ENCODE measurements at regions not wholly inside any gene's neighbourhood (a gene's known extent, or its start where the extent isn't known, plus 50 kb on each side); places are given as distances from the start of the nearest gene placed in this dataset.
"Not testable (repeated sequence)": the region's sequence is repeated elsewhere in the genome, so short reads cannot be mapped to it uniquely, and the experiment has no call there.

DNA sequence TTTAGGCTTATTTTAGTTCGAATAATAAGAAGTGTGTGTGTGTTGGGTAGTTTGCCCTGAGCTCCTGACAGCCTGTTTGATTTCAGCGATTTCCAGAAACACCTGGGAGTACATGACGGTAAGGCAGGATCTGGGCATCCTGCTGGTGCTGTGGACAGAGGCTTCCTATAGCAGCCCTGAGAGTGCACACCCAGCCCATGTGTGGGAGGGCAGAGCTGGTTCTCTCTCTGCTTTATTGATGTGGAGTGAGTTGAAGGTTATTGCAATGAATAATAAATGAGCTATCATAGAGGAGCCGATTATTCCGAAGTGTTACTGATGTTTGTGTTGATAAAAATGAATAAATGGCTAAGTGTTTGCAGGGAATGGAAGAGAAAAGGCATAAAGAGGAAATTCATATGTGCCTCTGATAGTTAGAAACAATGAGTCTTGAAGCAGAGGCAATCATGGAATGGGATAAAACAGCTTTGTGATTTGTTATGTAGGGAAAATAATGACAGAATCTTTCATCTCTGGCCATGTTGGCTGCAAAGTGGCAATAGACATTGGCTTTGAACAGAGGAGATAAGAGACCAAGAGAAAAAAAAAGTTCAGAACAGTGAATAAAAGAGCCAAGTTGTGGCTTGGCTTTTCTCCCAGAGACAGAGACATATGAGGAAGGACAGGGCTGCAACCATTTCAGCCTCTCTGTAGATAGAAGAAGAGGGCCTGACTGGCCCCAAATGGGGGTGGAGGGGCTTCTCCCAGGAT is 166.2 kb upstream of the CHD6 start:
- no peak for DNase-seq (ENCODE audit: low spot score)

DNA sequence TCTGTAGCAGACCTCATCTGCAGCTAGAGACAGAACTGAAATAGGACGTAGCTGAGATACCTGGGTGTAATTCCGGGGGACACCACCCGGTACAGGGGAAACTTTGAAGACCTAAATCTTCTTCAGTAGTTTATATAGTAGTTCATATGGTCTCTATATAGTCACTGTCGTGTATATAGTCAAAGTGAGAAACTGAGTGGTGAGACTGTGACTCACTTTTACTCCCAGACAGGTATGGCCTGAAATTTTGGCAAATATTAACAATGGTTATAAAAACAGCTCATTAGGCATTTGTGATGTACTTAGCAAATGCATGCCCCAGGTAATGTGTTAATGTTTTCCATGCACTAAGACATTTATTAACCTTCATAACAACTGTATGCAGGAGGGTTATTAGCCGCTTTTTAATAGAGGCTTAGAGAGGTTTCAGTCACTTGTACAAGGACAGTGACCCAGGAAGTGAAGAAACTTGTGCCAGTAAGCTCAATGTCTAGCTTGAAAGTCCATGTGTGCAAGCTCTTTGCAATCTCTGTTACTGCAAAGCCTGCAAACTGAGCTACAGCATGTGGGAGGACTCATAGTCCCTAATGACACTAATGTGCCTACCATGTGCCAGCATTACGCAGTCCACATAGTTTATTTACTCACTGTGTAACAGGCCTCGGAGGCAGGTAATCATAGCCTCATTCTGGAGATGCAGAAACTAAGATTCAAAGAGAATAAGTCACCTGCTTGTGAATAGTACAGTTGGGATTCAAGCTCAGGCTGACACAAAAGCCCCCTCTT is 165.4 kb upstream of the CHD6 start:
- DNase-seq (ENCODE audit: low spot score): no peak

- no peak for DNase-seq (ENCODE audit: low spot score)
These were observed 164.7 kb upstream of the CHD6 start for GRCh38 chr20:41782730-41783406.

DNA sequence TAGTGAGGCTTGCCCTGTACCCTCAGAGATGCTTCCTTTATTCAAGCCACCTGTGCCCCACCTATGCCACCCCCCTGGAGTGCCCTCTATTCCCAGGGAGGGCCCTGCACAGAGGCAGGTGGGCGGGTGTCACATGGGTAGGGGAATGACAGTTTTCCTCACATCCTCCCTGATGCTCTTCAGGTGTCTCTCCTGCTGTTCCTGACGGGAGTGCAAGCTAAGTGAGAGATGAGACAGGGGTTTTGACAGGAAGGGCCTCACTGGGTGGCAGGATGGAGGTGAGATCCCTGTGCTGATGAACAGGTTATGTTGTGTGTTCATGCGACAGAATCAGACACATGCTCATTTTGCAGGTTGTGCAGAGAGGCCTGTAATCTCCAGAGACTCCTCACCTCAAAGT is 164.1 kb upstream of the CHD6 start:
- DNase-seq (ENCODE audit: low spot score): no peak

DNA sequence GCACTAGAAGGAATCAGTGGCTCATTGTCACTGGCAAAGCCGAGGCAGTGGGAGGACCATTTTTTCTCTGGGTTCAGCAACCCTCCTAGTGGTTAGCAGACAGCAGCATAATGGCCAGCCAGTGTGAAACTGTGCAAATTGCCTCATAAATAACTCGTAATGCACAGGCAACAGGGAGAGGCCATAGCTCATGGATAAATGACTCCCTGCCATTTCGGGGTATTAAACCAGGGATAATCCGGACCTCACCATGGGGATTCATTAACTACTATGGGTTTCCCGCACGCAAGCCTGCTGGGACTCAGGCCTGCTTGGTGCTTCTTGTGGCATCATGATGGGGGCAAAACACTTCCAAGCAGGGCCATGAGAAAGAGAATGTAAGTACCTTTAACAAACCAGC is 158.2 kb upstream of the CHD6 start:
- no peak for DNase-seq (ENCODE audit: low spot score)

DNA sequence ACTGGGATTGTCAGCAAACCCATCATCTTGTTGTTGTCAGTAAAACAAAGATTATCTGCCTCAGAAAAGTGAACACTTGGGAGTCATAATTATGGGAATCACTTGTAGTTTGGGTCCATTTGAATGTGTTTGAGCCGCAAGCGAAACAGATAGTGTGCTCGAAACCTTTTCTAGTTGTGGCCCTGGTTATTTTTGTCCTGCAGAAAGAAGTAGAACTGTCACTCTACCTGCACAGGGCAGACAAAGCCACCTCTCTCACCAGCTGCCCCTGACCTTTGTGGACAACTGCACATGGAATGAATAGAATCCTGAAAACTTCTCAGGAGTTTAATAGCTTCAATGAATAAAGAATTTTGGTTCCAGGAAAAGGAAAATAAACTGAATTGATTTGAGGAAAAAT is 156.1 kb upstream of the CHD6 start:
- no peak for DNase-seq (ENCODE audit: low spot score)

- DNase-seq (ENCODE audit: low spot score): no peak
These were observed 152.8 kb upstream of the CHD6 start for GRCh38 chr20:41770965-41771364.

DNA sequence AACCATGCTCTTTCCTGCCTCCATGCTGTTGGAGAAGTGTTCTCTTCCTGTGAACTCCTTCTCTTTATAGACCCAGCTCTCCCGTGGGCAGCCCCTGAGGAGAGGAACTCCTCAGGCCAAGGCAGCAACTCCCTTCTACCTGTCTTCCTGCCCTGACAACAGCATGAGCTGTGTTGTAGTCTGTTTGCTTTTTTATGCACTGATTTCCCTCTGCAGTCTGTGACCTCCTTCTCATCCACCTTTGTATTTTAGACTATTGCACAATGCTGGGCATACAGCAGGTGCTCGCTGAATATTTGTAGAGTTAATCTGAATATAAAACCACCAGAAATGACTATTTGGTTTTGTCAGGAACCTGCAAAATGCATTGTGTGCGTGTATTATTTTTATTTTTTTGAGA is 152.2 kb upstream of the CHD6 start:
- DNase-seq (ENCODE audit: low spot score): no peak

- DNase-seq (ENCODE audit: low spot score): no peak
These were observed 151.4 kb upstream of the CHD6 start for GRCh38 chr20:41769592-41770018.

DNA sequence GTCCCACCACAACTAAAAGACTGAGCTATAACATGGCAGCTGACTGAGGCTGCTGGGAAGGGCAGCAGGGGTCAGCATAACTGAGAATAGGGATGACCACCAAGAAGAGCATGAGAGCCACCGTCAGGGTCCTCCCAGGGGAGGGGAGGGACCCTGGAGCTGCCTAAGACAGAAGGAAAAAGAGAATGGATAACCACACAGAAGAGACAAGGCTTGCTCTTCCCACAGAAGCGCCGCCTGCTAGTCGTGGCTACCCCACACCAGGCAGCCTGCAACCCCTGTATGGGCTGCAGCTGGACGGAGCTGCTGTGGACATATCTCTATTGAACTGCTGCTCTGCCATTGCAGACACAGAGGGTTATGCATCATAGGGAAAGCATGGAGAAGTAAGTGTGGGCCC is 132.0 kb upstream of the CHD6 start:
- no peak for DNase-seq (ENCODE audit: low spot score)

- no peak for DNase-seq (ENCODE audit: low spot score)
These were observed 130.8 kb upstream of the CHD6 start for GRCh38 chr20:41748756-41749582.

DNA sequence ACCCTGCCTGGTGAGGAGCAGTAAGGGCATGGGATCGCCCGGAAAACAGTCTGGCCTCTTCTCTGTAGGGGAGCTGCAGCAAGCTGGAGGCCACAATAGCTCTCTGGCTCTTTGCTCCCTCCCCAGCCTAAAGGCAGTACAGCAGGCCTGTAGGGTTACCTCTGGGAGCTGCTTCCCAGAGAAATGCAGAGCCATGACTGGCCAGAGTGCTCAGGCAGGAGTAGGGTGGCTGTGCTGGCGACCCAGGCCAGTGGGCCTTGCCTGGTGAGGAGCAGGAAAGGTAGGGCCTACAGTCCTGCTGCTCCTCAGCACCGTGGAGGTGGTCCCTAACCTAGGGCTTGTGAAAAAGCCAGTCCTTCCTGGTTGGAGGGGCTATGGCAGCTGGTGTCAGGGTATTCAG is 129.9 kb upstream of the CHD6 start:
- no peak for DNase-seq (ENCODE audit: low spot score)

- DNase-seq (ENCODE audit: low spot score): no peak
These were observed 129.0 kb upstream of the CHD6 start for GRCh38 chr20:41747226-41747625.

DNA sequence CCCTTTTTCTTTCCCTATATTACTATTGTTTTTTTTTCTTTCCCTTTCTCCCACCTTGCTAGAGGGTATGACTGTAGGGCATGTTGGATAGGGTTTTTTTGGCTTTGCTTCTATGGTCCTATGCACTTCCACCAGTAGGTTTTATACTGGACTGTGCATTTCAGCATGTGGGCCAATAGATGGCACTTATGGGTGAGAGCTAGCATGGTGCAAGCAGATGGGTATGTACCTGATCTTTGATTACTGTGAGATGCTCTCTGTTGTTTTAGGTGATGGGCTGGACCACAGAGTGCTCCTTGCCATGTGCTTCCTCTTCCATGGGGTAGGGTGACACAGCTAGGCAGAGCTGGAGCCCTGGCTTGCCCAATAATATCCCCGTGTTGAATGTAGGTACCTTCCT is 128.5 kb upstream of the CHD6 start:
- DNase-seq (ENCODE audit: low spot score): no peak

GRCh38 chr20:41738604-41739206 is 120.5 kb upstream of the CHD6 start:
- DNase-seq (ENCODE audit: low spot score): peak; percentile 57

GRCh38 chr20:41735949-41736348 is 117.8 kb upstream of the CHD6 start:
- DNase-seq (ENCODE audit: low spot score): no peak

- peak; percentile 68 for DNase-seq (ENCODE audit: low spot score)
These were observed 116.3 kb upstream of the CHD6 start for GRCh38 chr20:41734506-41734945.

- no peak for DNase-seq (ENCODE audit: low spot score)
These were observed 115.0 kb upstream of the CHD6 start for GRCh38 chr20:41733151-41733550.

DNA sequence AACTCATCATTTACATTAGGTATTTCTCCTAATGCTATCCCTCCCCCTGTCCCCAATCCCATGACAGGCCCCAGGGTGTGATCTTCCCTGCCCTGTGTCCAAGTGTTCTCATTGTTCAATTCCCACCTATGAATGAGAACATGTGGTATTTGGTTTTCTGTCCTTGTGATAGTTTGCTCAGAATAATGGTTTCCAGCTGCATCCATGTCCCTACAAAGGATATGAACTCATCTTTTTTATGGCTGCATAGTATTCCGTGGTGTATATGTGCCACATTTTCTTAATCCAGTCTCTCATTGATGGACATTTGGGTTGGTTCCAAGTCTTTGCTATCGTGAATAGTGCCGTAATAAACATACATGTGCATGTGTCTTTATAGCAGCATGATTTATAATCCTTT is 113.0 kb upstream of the CHD6 start:
- DNase-seq (ENCODE audit: low spot score): not testable (repeated sequence)

GRCh38 chr20:41727681-41728080 is 109.5 kb upstream of the CHD6 start:
- DNase-seq (ENCODE audit: low spot score): not testable (repeated sequence)

DNA sequence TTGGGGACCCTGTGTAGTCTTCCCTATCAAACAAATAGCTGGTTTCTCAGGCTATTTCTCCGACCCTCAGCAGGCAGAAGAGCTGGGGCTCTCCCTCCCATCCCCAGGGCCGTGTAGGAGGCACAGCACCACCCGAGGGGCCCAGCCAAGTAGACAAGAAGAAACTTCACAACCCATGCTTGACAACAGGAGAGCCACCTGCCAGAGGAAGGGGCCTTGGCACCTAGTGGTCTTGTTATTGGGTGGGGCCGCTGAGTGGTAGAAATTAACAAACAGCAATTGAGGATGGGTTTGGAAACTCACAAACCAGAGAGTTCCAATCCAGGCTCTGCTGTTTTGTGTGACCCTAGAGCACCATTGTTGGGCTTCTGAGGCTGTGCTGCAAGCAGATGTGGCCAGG is 108.5 kb upstream of the CHD6 start:
- DNase-seq (ENCODE audit: low spot score): no peak

GRCh38 chr20:41719151-41719550 is 101.0 kb upstream of the CHD6 start:
- DNase-seq (ENCODE audit: low spot score): no peak

Data from AG08396 (cell line).